ENCODE measurements at regions not wholly inside any gene's neighbourhood (a gene's known extent, or its start where the extent isn't known, plus 50 kb on each side); places are given as distances from the start of the nearest gene placed in this dataset.
"Not testable (repeated sequence)": the region's sequence is repeated elsewhere in the genome, so short reads cannot be mapped to it uniquely, and the experiment has no call there.

GRCh38 chr2:168300460-168300859 is 53.1 kb upstream of the STK39 start:
- no peak for DNase-seq

- DNase-seq: no peak
Measured at GRCh38 chr2:168304024-168304681, 56.8 kb upstream of the STK39 start.

GRCh38 chr2:168307379-168307778 is 60.0 kb upstream of the STK39 start:
- DNase-seq: no peak

GRCh38 chr2:168310580-168310979 is 63.2 kb upstream of the STK39 start:
- no peak for DNase-seq

- DNase-seq: no peak
Measured at GRCh38 chr2:168311261-168311910, 64.0 kb upstream of the STK39 start.

- no peak for DNase-seq
Measured at GRCh38 chr2:168312036-168312822, 64.8 kb upstream of the STK39 start.

- DNase-seq: no peak
Measured at GRCh38 chr2:168314236-168314635, 66.8 kb upstream of the STK39 start.

- no peak for DNase-seq
Measured at GRCh38 chr2:168315331-168316072, 68.1 kb upstream of the STK39 start.

GRCh38 chr2:168316073-168316440 is 68.7 kb upstream of the STK39 start:
- DNase-seq: no peak

- DNase-seq: no peak
Measured at GRCh38 chr2:168317282-168317681, 69.9 kb upstream of the STK39 start.

GRCh38 chr2:168320267-168320666 is 72.9 kb upstream of the STK39 start:
- DNase-seq: no peak

- DNase-seq: no peak
Measured at GRCh38 chr2:168322325-168323007, 75.1 kb upstream of the STK39 start.

GRCh38 chr2:168323529-168324021 is 76.2 kb upstream of the STK39 start:
- DNase-seq: no peak

GRCh38 chr2:168326572-168326971 is 79.2 kb upstream of the STK39 start:
- no peak for DNase-seq

- no peak for DNase-seq
Measured at GRCh38 chr2:168327328-168327727, 79.9 kb upstream of the STK39 start.

- no peak for DNase-seq
Measured at GRCh38 chr2:168328421-168328820, 81.0 kb upstream of the STK39 start.

- DNase-seq: no peak
Measured at GRCh38 chr2:168330624-168331423, 83.4 kb upstream of the STK39 start.

- DNase-seq: not testable (repeated sequence)
Measured at GRCh38 chr2:168335254-168335653, 87.9 kb upstream of the STK39 start.

- DNase-seq: peak; percentile 3 to 58 (median 18)
Measured at GRCh38 chr2:168336786-168337388, 89.5 kb upstream of the STK39 start.

GRCh38 chr2:168338292-168338691 is 90.9 kb upstream of the STK39 start:
- no peak for DNase-seq

GRCh38 chr2:168338803-168339437 is 91.5 kb upstream of the STK39 start:
- no peak for DNase-seq
